HepG2 (cell line): ENCODE measurements at regions not wholly inside any gene's neighbourhood (a gene's known extent, or its start where the extent isn't known, plus 50 kb on each side); places are given as distances from the start of the nearest gene placed in this dataset.
"Not testable (repeated sequence)": the region's sequence is repeated elsewhere in the genome, so short reads cannot be mapped to it uniquely, and the experiment has no call there.

Experiments
- ATAC-seq: fragments of 200-7000 bp; cut with Tn5 transposase; 3 replicates; pipeline ENCODE4 v1.9.1; 2020; ENCODE audit warnings: mild to moderate bottlenecking, moderate library complexity
- BruUV-seq: library from RNA; stranded (reverse); fragments of 400-500 nt; replicated peaks from 2 replicates; lab custom pipeline; 2021; lab: Mats Ljungman, UMichigan
- CTCF ChIA-PET: fragments of 300-600 bp; formaldehyde crosslinking; extraction: SDS; loops from one replicate; lab custom pipeline; 2021; ENCODE audit warnings: low total read pairs, inconsistent platforms, low intra/inter-chr PET ratio; lab: Yijun Ruan, JAX
- POLR2A ChIA-PET: fragments of 350-600 bp; sonication (Branson Sonifier 250); formaldehyde crosslinking; loops from one replicate; lab custom pipeline; 2020; ENCODE audit warnings: antibody characterized with exemption, inconsistent platforms; lab: Yijun Ruan, JAX
- DNase-seq: peaks from one replicate; pipeline ENCODE4 v3.0.0-alpha.2; 2015; ENCODE audit warnings: low spot score
- FAIRE-seq: peaks from 3 replicates; lab custom pipeline; 2011; peaks lifted over from hg19 to GRCh38; lab: Jason Lieb, UNC
- H2AFZ ChIP-seq: one replicate; pipeline ENCODE4 v1.6.1; 2011; ENCODE audit warnings: low read length, inconsistent platforms
- H3K27ac ChIP-seq: fragments of 300-600 bp; 3 replicates; pipeline ENCODE4 v1.8.0; 2011; ENCODE audit warnings: mixed run types, mild to moderate bottlenecking, mixed read lengths, low read length, inconsistent platforms; ENCODE audit not compliant: insufficient read depth; ENCODE audit errors: extremely low read length
- H3K27me3 ChIP-seq, 2 experiments: fragments of 200-600 bp in 1 of 2; 2 replicates in 1 of 2; 3 replicates in 1 of 2; pipeline versions ENCODE4 v1.6.0 to v1.8.0; 2011; ENCODE audit warnings: low read length in 2 of 2, mild to moderate bottlenecking in 2 of 2, moderate library complexity in 2 of 2, inconsistent platforms in 1 of 2; ENCODE audit not compliant: insufficient read depth in 2 of 2, control insufficient read depth in 1 of 2
- H3K36me3 ChIP-seq, 2 experiments: fragments of 200-600 bp in 1 of 2; replicated peaks in 1 of 2; 2 replicates in 1 of 2; 3 replicates in 1 of 2; pipeline versions ENCODE4 v1.5.1 to v1.8.0; 2011; ENCODE audit warnings: low read length in 2 of 2, inconsistent platforms in 1 of 2; ENCODE audit not compliant: insufficient read depth in 2 of 2, control insufficient read depth in 1 of 2
- H3K4me1 ChIP-seq: 2 replicates; pipeline ENCODE4 v1.5.1; 2012; ENCODE audit warnings: low read length, inconsistent platforms; ENCODE audit not compliant: insufficient read depth
- H3K4me2 ChIP-seq: 2 replicates; pipeline ENCODE4 v1.6.0; 2011; ENCODE audit warnings: low read depth, low read length, inconsistent platforms
- H3K4me3 ChIP-seq, 3 experiments: fragments of 200-600 bp in 1 of 3; sonication (generic), shearing (Covaris generic) in 1 of 3; replicated peaks in 1 of 3; 2 replicates each; pipeline ENCODE4 v1.5.1; 2011 to 2016; ENCODE audit warnings: low read length in 3 of 3, inconsistent platforms in 2 of 3, low read depth in 2 of 3, mild to moderate bottlenecking in 2 of 3, control low read depth in 1 of 3, mixed read lengths in 1 of 3; ENCODE audit not compliant: insufficient read depth in 1 of 3
- H3K79me2 ChIP-seq: one replicate; pipeline ENCODE4 v1.6.1; 2011; ENCODE audit warnings: low read length, inconsistent platforms; ENCODE audit not compliant: insufficient read depth
- H3K9ac ChIP-seq: 2 replicates; pipeline ENCODE4 v1.6.0; 2011; ENCODE audit warnings: mild to moderate bottlenecking, low read depth, low read length, inconsistent platforms; ENCODE audit not compliant: insufficient read depth
- H3K9me3 ChIP-seq: 2 replicates; pipeline ENCODE4 v1.5.1; 2012; ENCODE audit warnings: mild to moderate bottlenecking, low read length
- H4K20me1 ChIP-seq: 2 replicates; pipeline ENCODE4 v1.6.0; 2011; ENCODE audit warnings: inconsistent platforms, mild to moderate bottlenecking, low read length, moderate library complexity; ENCODE audit not compliant: insufficient read depth
- CC2D1A ChIP-seq: sonication (generic); formaldehyde crosslinking; IDR thresholded peaks from 2 replicates; pipeline ENCODE4 v1.8.1; 2023; ENCODE audit warnings: mild to moderate bottlenecking, missing genetic modification reagents
- E2F1 ChIP-seq: sonication (generic); formaldehyde crosslinking; IDR thresholded peaks from 2 replicates; pipeline ENCODE4 v1.5.0; 2020; ENCODE audit warnings: missing genetic modification reagents
- HMGXB4 ChIP-seq, 2 experiments: sonication (generic) in 1 of 2; formaldehyde crosslinking in 1 of 2; IDR thresholded peaks; 2 replicates each; pipeline versions ENCODE4 v1.4.0 to v1.6.1; 2018 to 2020; ENCODE audit warnings: missing genetic modification reagents in 2 of 2, borderline replicate concordance in 1 of 2, low read depth in 1 of 2, mild to moderate bottlenecking in 1 of 2, missing biosample characterization in 1 of 2
- NFE2 ChIP-seq: sonication (generic); formaldehyde crosslinking; IDR thresholded peaks from 2 replicates; pipeline ENCODE4 v1.4.0; 2020; ENCODE audit warnings: missing genetic modification reagents
- SP140L ChIP-seq: sonication (generic); formaldehyde crosslinking; IDR thresholded peaks from 2 replicates; pipeline ENCODE4 v1.4.0; 2020; ENCODE audit warnings: missing genetic modification reagents, borderline replicate concordance
- ZNF350 ChIP-seq: sonication (generic); formaldehyde crosslinking; IDR thresholded peaks from 2 replicates; pipeline ENCODE4 v1.4.0; 2020; ENCODE audit warnings: mild to moderate bottlenecking, low read depth, missing genetic modification reagents, borderline replicate concordance
- ZSCAN21 ChIP-seq: sonication (generic); formaldehyde crosslinking; IDR thresholded peaks from 2 replicates; pipeline ENCODE4 v1.8.0; 2022; ENCODE audit warnings: mild to moderate bottlenecking, missing genetic modification reagents, moderate library complexity, borderline replicate concordance
- ZSCAN9 ChIP-seq: IDR thresholded peaks from 2 replicates; pipeline ENCODE4 v1.6.1; 2016; ENCODE audit warnings: borderline replicate concordance
- WGBS: methylation state at CpG from one replicate; pipeline ENCODE4 v1.1.6; 2017; ENCODE audit warnings: low lambda C conversion rate; 5-methylcytosine and 5-hydroxymethylcytosine counted together
- in situ Hi-C: cut with HindIII; loops from 2 replicates; pipeline ENCODE4 v1.10.0; 2017; ENCODE audit warnings: low pct_unique_long_range_greater_than_20kb; ENCODE audit not compliant: extremely low pct_ligation_motif_present
- intact Hi-C: fragments of 100-400 bp; cut with micrococcal nuclease; formaldehyde crosslinking; loops from one replicate; pipeline ENCODE4 v1.10.0; 2022; ENCODE audit not compliant: unreplicated experiment

- TF ChIP-seq ZNF350 (CRISPR knock-in tag) (no peak), CC2D1A (CRISPR knock-in tag) (no peak), ZSCAN21 (CRISPR knock-in tag) (no peak), SP140L (CRISPR knock-in tag) (no peak), NFE2 (CRISPR knock-in tag) (no peak), E2F1 (CRISPR knock-in tag) (no peak), HMGXB4 (CRISPR knock-in tag; IDR thresholded peaks at IDR 0.05; ENCODE audit: borderline replicate concordance in 1 of 2, low read depth in 1 of 2) (no peak), ZSCAN9 (CRISPR knock-in tag) (no peak)
Measured at GRCh38 chr3:198113206-198114053, 153.4 kb downstream of the LMLN start (continued).

GRCh38 chr3:198114516-198114915, 154.5 kb downstream of the LMLN start:
- H3K27ac ChIP-seq, intact Hi-C loops, CTCF ChIA-PET, H3K36me3 ChIP-seq, H3K4me2 ChIP-seq, POLR2A ChIA-PET, DNase-seq, in situ Hi-C loops, BruUV-seq, FAIRE-seq, ATAC-seq, H3K9me3 ChIP-seq, H3K4me1 ChIP-seq, H2AFZ ChIP-seq, H3K79me2 ChIP-seq, H3K4me3 ChIP-seq, H4K20me1 ChIP-seq, H3K9ac ChIP-seq: not testable (repeated sequence)
- 28% methylated on average over 6 of the region's 7 CpGs for WGBS
- H3K27me3 ChIP-seq: peaks cover 0 to 26% of the 10 kb centered on the region in 2 experiments; a peak in 2 of 5 replicates

- POLR2A ChIA-PET, in situ Hi-C loops, H3K4me1 ChIP-seq, CTCF ChIA-PET, ATAC-seq, H3K27me3 ChIP-seq, H3K4me3 ChIP-seq, intact Hi-C loops, H3K36me3 ChIP-seq, H2AFZ ChIP-seq, H3K9me3 ChIP-seq, BruUV-seq, H3K4me2 ChIP-seq, FAIRE-seq, H3K27ac ChIP-seq, H3K9ac ChIP-seq, H3K79me2 ChIP-seq, H4K20me1 ChIP-seq, DNase-seq: not testable (repeated sequence)
- WGBS: 0% methylated on average over 3 of the region's 8 CpGs
Measured at GRCh38 chr3:198122184-198122583, 162.2 kb downstream of the LMLN start.
